ENCODE measurements at regions not wholly inside any gene's neighbourhood (a gene's known extent, or its start where the extent isn't known, plus 50 kb on each side); places are given as distances from the start of the nearest gene placed in this dataset.

- TF ChIP-seq CTCF (IDR thresholded peaks at IDR 0.05; ENCODE audit: insufficient read depth, low read length) (no peak), POLR2AphosphoS5 (IDR thresholded peaks at IDR 0.05; ENCODE audit: low read depth) (no peak), REST (IDR thresholded peaks at IDR 0.05; ENCODE audit: insufficient replicate concordance, low read depth) (no peak), GABPA (IDR thresholded peaks at IDR 0.05; ENCODE audit: low read depth) (no peak)
These were observed 85.9 kb downstream of the GPR37 start for GRCh38 chr7:124679586-124680225.

Data from HL-60 (cell line).